BLaER1 (cell line): ENCODE measurements at regions not wholly inside any gene's neighbourhood (a gene's known extent, or its start where the extent isn't known, plus 50 kb on each side); places are given as distances from the start of the nearest gene placed in this dataset.
A peak's percentile ranks its signal among the peaks of the same experiment; 100 is the strongest.

Experiments used
- H3K27ac ChIP-seq: shearing (Covaris generic); formaldehyde crosslinking; 2 replicates; pipeline ENCODE4 v1.8.1; 2022
- H3K27me3 ChIP-seq: shearing (Covaris generic); formaldehyde crosslinking; 2 replicates; pipeline ENCODE4 v1.8.1; 2022
- H3K36me3 ChIP-seq: shearing (Covaris generic); formaldehyde crosslinking; 2 replicates; pipeline ENCODE4 v1.8.1; 2022
- H3K4me1 ChIP-seq: shearing (Covaris generic); formaldehyde crosslinking; 2 replicates; pipeline ENCODE4 v1.8.1; 2022
- H3K4me2 ChIP-seq: shearing (Covaris generic); formaldehyde crosslinking; 2 replicates; pipeline ENCODE4 v1.8.1; 2022
- H3K4me3 ChIP-seq: shearing (Covaris generic); formaldehyde crosslinking; 2 replicates; pipeline ENCODE4 v1.8.1; 2022
- H3K9ac ChIP-seq: shearing (Covaris generic); formaldehyde crosslinking; 2 replicates; pipeline ENCODE4 v1.8.1; 2022
- H3K9me3 ChIP-seq: shearing (Covaris generic); formaldehyde crosslinking; 2 replicates; pipeline ENCODE4 v1.8.1; 2022
- H4K20me1 ChIP-seq: shearing (Covaris generic); formaldehyde crosslinking; 2 replicates; pipeline ENCODE4 v1.8.1; 2022
- Cebpa-rat ChIP-seq: shearing (Covaris generic); IDR thresholded peaks from 2 replicates; pipeline ENCODE4 v1.8.1; 2022

- H3K27me3 ChIP-seq: no peaks in the 10 kb centered on the region
- peak overlapping the region; percentile 62; the same call in 1 of the 2 replicates for H3K9ac ChIP-seq
- H3K4me2 ChIP-seq: peak overlapping the region; percentile 93
- peak overlapping the region; percentile 50 for H3K4me3 ChIP-seq
- no peaks in the 10 kb centered on the region for H4K20me1 ChIP-seq
- peak overlapping the region; percentile 91 for H3K27ac ChIP-seq
- peaks cover 19% of the 10 kb centered on the region for H3K9me3 ChIP-seq
- no peaks in the 10 kb centered on the region for H3K36me3 ChIP-seq
- TF ChIP-seq Cebpa-rat: no peak
- peaks cover 88% of the 10 kb centered on the region for H3K4me1 ChIP-seq
These were observed 249.3 kb downstream of the NDUFA10 start for GRCh38 chr2:239775623-239776435.

DNA sequence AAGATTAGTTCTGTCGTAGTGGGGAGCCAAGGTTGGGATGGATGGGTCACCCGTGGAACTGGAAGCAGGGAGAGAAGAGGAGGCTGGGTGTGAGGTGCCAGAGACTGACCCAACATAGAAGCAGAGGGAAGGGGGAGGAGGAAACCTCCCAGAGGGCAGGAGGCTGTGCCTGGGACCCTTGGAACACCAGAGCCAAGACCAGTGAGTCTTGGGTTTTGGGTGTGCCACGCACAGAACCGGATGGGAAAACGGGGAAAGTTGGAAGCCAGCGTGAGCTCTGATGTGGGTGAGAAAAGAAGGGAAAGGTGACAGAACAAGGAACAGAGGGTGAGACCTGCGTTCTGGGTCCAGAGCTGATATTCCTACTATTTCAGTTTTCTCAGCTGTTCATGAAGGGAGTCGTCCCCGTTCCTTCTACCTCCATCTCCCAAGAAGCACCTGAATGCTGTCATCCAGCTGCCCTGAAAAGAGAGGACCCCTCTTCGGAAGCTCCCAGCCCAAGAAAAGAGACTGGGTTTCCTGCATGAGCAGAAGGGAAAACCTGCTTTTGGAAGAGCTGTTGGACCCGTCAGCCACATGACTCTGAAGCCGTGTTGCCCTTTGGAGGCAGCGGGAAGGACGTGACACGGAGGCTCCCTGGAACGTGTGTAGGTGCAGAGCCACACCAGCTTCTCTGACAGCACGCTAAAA lies 250.1 kb downstream of the NDUFA10 start:
- H3K9ac ChIP-seq: peak overlapping the region; percentile 35
- H3K4me3 ChIP-seq: peak overlapping the region; percentile 50
- peaks cover 89% of the 10 kb centered on the region for H3K4me1 ChIP-seq
- peaks cover 26% of the 10 kb centered on the region for H3K9me3 ChIP-seq
- TF ChIP-seq Cebpa-rat: no peak
- peak overlapping the region; percentile 93 for H3K4me2 ChIP-seq
- peak overlapping the region; percentile 91 for H3K27ac ChIP-seq
- H4K20me1 ChIP-seq: no peaks in the 10 kb centered on the region
- H3K27me3 ChIP-seq: no peaks in the 10 kb centered on the region
- no peaks in the 10 kb centered on the region for H3K36me3 ChIP-seq

DNA sequence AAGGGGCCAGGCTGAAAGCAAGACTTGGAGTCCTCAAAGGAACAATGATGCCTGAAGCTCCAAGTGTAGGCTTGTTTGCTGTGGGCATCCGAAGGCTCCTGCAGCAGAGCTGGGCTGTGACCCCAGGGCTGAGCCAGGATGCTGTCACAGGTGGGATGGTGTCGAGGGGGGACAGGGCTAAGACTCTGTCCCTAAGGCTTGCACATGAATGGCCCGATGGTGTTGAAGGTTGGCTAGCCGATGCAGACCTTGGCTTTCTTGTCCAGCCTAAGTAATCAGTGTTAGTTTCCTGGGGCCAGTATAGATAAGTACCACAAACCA lies 251.0 kb downstream of the NDUFA10 start:
- Histone ChIP-seq H3K36me3 (no peaks in the 10 kb centered on the region), H3K9ac (no peak overlapping the region), H3K27ac (0 out of 2 replicates have a peak overlapping the region, but pooled peaks have one; percentile 62), H3K9me3 (peaks cover 26% of the 10 kb centered on the region), H4K20me1 (no peaks in the 10 kb centered on the region), H3K4me3 (0 out of 2 replicates have a peak overlapping the region, but pooled peaks have one; percentile 8), H3K4me1 (peaks cover 88% of the 10 kb centered on the region), H3K27me3 (no peaks in the 10 kb centered on the region), H3K4me2 (peak overlapping the region; percentile 93)
- no peak for TF ChIP-seq Cebpa-rat

DNA sequence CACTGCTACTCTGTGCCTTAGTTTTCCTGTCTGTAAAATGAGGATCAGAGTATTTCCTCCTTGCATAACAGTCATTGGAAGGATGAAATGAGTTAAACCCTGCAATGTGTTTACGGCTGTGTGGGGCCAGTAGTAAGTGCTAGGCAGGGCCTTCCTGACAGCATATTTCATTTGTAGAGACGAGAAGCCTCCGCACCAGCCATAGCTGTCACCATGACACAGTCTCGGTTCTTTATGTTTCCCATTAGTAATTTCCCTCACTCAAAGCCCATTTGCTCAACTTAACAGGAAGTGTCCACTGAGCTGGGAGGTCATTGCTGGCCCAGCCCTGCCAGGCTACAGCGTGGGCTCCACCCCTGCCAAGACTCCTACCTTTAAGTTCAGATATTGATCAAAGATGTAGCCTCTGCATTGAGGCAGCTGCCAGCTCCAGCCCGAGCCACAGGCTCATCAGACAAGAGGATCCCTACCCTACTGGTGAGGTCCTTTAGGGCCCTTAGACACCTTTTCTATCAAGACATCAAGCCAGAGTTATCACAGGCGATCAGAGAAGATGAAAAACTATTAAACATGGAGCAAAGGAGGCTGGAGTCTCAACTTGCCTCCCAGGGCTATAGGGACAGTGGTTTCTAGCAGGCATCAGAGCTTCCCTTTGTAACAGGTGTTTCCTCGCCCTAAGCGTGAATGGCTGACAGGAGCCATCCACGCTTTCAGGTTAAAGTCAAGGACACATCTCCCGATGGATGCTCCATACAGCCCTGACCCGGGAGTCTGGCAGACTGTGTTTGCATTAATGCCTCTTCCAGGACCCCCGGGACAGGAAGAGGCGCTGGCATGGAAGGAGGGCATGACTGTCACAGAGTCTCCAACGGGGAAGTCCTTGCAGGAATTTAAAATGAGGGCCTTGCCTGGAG lies 251.7 kb downstream of the NDUFA10 start:
- Histone ChIP-seq H3K27me3 (no peaks in the 10 kb centered on the region), H3K9me3 (peaks cover 26% of the 10 kb centered on the region), H4K20me1 (no peaks in the 10 kb centered on the region), H3K36me3 (no peaks in the 10 kb centered on the region), H3K9ac (0 out of 2 replicates have a peak overlapping the region, but pooled peaks have one; percentile 36), H3K4me2 (peak overlapping the region; percentile 93), H3K27ac (peak overlapping the region; percentile 62), H3K4me1 (peaks cover 83% of the 10 kb centered on the region), H3K4me3 (0 out of 2 replicates have a peak overlapping the region, but pooled peaks have one; percentile 8)
- no peak for TF ChIP-seq Cebpa-rat

GRCh38 chr2:239772721-239773120 lies 252.4 kb downstream of the NDUFA10 start:
- no peak for TF ChIP-seq Cebpa-rat
- Histone ChIP-seq H3K4me1 (peaks cover 83% of the 10 kb centered on the region), H3K27me3 (no peaks in the 10 kb centered on the region), H3K4me2 (peak overlapping the region; percentile 93), H3K9ac (no peak overlapping the region), H3K27ac (0 out of 2 replicates have a peak overlapping the region, but pooled peaks have one; percentile 62), H3K36me3 (no peaks in the 10 kb centered on the region), H3K9me3 (peaks cover 26% of the 10 kb centered on the region), H3K4me3 (no peak overlapping the region), H4K20me1 (no peaks in the 10 kb centered on the region)

DNA sequence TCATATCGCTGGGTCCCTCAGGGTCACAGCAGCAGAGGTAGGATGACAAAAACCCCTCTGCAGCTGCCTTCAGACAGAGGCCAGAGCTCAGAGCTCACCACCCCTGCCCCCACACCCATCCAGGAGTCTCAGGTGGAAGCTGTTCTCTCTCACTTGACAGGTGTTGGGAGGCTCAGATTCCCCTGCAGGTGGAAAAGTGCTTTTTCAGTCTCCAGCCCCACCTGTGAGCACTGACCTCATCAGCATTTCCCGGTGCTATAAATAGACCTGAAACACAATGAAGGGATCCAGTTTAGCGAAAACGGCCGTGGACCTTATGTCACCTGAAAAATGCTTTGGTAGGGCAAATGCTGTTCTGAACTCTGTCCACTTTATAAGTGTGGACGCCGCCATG lies 254.9 kb downstream of the NDUFA10 start:
- TF ChIP-seq Cebpa-rat: no peak
- H3K36me3 ChIP-seq: no peaks in the 10 kb centered on the region
- peaks cover 26% of the 10 kb centered on the region for H3K9me3 ChIP-seq
- no peak overlapping the region for H3K4me3 ChIP-seq
- H3K4me2 ChIP-seq: no peak overlapping the region
- no peak overlapping the region for H3K9ac ChIP-seq
- H3K27ac ChIP-seq: 0 out of 2 replicates have a peak overlapping the region, but pooled peaks have one; percentile 18
- H3K4me1 ChIP-seq: peaks cover 83% of the 10 kb centered on the region
- no peaks in the 10 kb centered on the region for H3K27me3 ChIP-seq
- H4K20me1 ChIP-seq: no peaks in the 10 kb centered on the region

- H3K4me3 ChIP-seq: no peak overlapping the region
- H3K27me3 ChIP-seq: no peaks in the 10 kb centered on the region
- no peak overlapping the region for H3K9ac ChIP-seq
- H3K4me1 ChIP-seq: peaks cover 83% of the 10 kb centered on the region
- H3K36me3 ChIP-seq: no peaks in the 10 kb centered on the region
- peak overlapping the region; percentile 18; the same call in 1 of the 2 replicates for H3K27ac ChIP-seq
- peaks cover 26% of the 10 kb centered on the region for H3K9me3 ChIP-seq
- no peak overlapping the region for H3K4me2 ChIP-seq
- no peak for TF ChIP-seq Cebpa-rat
- no peaks in the 10 kb centered on the region for H4K20me1 ChIP-seq
These were observed 255.4 kb downstream of the NDUFA10 start for GRCh38 chr2:239769554-239770245.

GRCh38 chr2:239768907-239769553 lies 256.1 kb downstream of the NDUFA10 start:
- Histone ChIP-seq H3K9ac (no peak overlapping the region), H3K36me3 (no peaks in the 10 kb centered on the region), H3K27ac (peak overlapping the region; percentile 5; the same call in 1 of the 2 replicates), H3K4me1 (peaks cover 83% of the 10 kb centered on the region), H3K4me3 (no peak overlapping the region), H3K27me3 (no peaks in the 10 kb centered on the region), H4K20me1 (no peaks in the 10 kb centered on the region), H3K9me3 (peaks cover 26% of the 10 kb centered on the region), H3K4me2 (no peak overlapping the region)
- TF ChIP-seq Cebpa-rat: no peak
